ACC112 (cell line): ENCODE measurements at regions not wholly inside any gene's neighbourhood (a gene's known extent, or its start where the extent isn't known, plus 50 kb on each side); places are given as distances from the start of the nearest gene placed in this dataset.

Experiments used
- H2AFZ ChIP-seq: fragments of 200-600 bp; sonication (generic); one replicate; pipeline ENCODE4 v1.6.0; 2017; ENCODE audit warnings: antibody characterized with exemption, low read length; ENCODE audit not compliant: unreplicated experiment
- H3K27ac ChIP-seq: fragments of 200-600 bp; sonication (generic); 2 replicates; pipeline ENCODE4 v1.5.1; 2014; ENCODE audit warnings: low read depth, mild to moderate bottlenecking, antibody characterized with exemption, low read length, moderate library complexity
- H3K27me3 ChIP-seq: fragments of 200-600 bp; sonication (generic); 2 replicates; pipeline ENCODE4 v1.6.1; 2014; ENCODE audit warnings: mild to moderate bottlenecking, antibody characterized with exemption, low read length, moderate library complexity, mixed read lengths; ENCODE audit not compliant: insufficient read depth
- H3K36me3 ChIP-seq: fragments of 200-600 bp; sonication (generic); 2 replicates; pipeline ENCODE4 v1.6.1; 2016; ENCODE audit warnings: mild to moderate bottlenecking, antibody characterized with exemption, low read length, moderate library complexity, mixed read lengths; ENCODE audit not compliant: insufficient read depth
- H3K4me1 ChIP-seq: fragments of 200-600 bp; sonication (generic); one replicate; pipeline ENCODE4 v1.6.1; 2016; ENCODE audit warnings: low read length, mixed read lengths; ENCODE audit not compliant: insufficient read depth, unreplicated experiment, control insufficient read depth
- H3K4me3 ChIP-seq: fragments of 200-600 bp; sonication (generic); 2 replicates; pipeline ENCODE4 v1.5.1; 2014; ENCODE audit warnings: mild to moderate bottlenecking, low read depth, low read length
- H3K79me2 ChIP-seq: fragments of 200-600 bp; sonication (generic); one replicate; pipeline ENCODE4 v1.6.0; 2016; ENCODE audit warnings: low read length; ENCODE audit not compliant: control insufficient read depth, unreplicated experiment, insufficient read depth

- H3K36me3 ChIP-seq = no peaks in the 10 kb centered on the region
- peaks cover 21% of the 10 kb centered on the region for H3K4me1 ChIP-seq
- H3K27ac ChIP-seq = no peak overlapping the region
- H2AFZ ChIP-seq = no peak overlapping the region
- no peaks in the 10 kb centered on the region for H3K27me3 ChIP-seq
- no peaks in the 10 kb centered on the region for H3K79me2 ChIP-seq
- H3K4me3 ChIP-seq = no peak overlapping the region
These were observed 58.6 kb upstream of the NPAS2 start for GRCh38 chr2:100761365-100761764.

GRCh38 chr2:100764430-100764829 lies 55.5 kb upstream of the NPAS2 start:
- H3K27me3 ChIP-seq = no peaks in the 10 kb centered on the region
- no peaks in the 10 kb centered on the region for H3K79me2 ChIP-seq
- H3K27ac ChIP-seq = no peak overlapping the region
- peaks cover 25% of the 10 kb centered on the region for H3K4me1 ChIP-seq
- H3K36me3 ChIP-seq = no peaks in the 10 kb centered on the region
- no peak overlapping the region for H3K4me3 ChIP-seq
- no peak overlapping the region for H2AFZ ChIP-seq

GRCh38 chr2:100765481-100765880 lies 54.5 kb upstream of the NPAS2 start:
- no peak overlapping the region for H3K4me3 ChIP-seq
- no peak overlapping the region for H2AFZ ChIP-seq
- no peaks in the 10 kb centered on the region for H3K79me2 ChIP-seq
- H3K4me1 ChIP-seq = peaks cover 25% of the 10 kb centered on the region
- H3K27me3 ChIP-seq = no peaks in the 10 kb centered on the region
- H3K36me3 ChIP-seq = no peaks in the 10 kb centered on the region
- no peak overlapping the region for H3K27ac ChIP-seq

- Histone ChIP-seq H3K27me3 (no peaks in the 10 kb centered on the region), H3K4me1 (peaks cover 25% of the 10 kb centered on the region), H2AFZ (peak overlapping the region; percentile 33), H3K4me3 (no peak overlapping the region), H3K27ac (no peak overlapping the region), H3K36me3 (no peaks in the 10 kb centered on the region), H3K79me2 (no peaks in the 10 kb centered on the region)
These were observed 53.7 kb upstream of the NPAS2 start for GRCh38 chr2:100766256-100766655.

- Histone ChIP-seq H3K4me1 (peaks cover 25% of the 10 kb centered on the region), H3K36me3 (no peaks in the 10 kb centered on the region), H3K79me2 (no peaks in the 10 kb centered on the region), H3K27me3 (no peaks in the 10 kb centered on the region), H3K27ac (peak overlapping the region; percentile 57), H3K4me3 (no peak overlapping the region; the same call in 1 of the 2 replicates), H2AFZ (peak overlapping the region; percentile 33)
These were observed 53.1 kb upstream of the NPAS2 start for GRCh38 chr2:100766806-100767205.

GRCh38 chr2:100767224-100767653 lies 52.7 kb upstream of the NPAS2 start:
- no peaks in the 10 kb centered on the region for H3K36me3 ChIP-seq
- peaks cover 25% of the 10 kb centered on the region for H3K4me1 ChIP-seq
- peak overlapping the region; percentile 33 for H2AFZ ChIP-seq
- H3K27me3 ChIP-seq = no peaks in the 10 kb centered on the region
- no peaks in the 10 kb centered on the region for H3K79me2 ChIP-seq
- no peak overlapping the region; the same call in 1 of the 2 replicates for H3K4me3 ChIP-seq
- peak overlapping the region; percentile 67 for H3K27ac ChIP-seq

- Histone ChIP-seq H3K4me1 (peaks cover 25% of the 10 kb centered on the region), H3K79me2 (no peaks in the 10 kb centered on the region), H3K4me3 (no peak overlapping the region), H3K36me3 (no peaks in the 10 kb centered on the region), H2AFZ (peak overlapping the region; percentile 4), H3K27ac (peak overlapping the region; percentile 67), H3K27me3 (no peaks in the 10 kb centered on the region)
These were observed 51.8 kb upstream of the NPAS2 start for GRCh38 chr2:100767810-100768806.
